Keratinocyte (primary cell): ENCODE measurements at regions not wholly inside any gene's neighbourhood (a gene's known extent, or its start where the extent isn't known, plus 50 kb on each side); places are given as distances from the start of the nearest gene placed in this dataset.

Experiments
- DNase-seq: peaks from one replicate; pipeline ENCODE4 v3.0.0-alpha.2; 2011; ENCODE audit warnings: low read depth, missing footprints, low spot score
- FAIRE-seq: peaks from 2 replicates; lab custom pipeline; 2011; peaks lifted over from hg19 to GRCh38; lab: Jason Lieb, UNC
- H2AFZ ChIP-seq: 2 replicates; pipeline ENCODE4 v1.6.0; 2012; ENCODE audit warnings: low read length, control low read depth, inconsistent platforms; ENCODE audit not compliant: control insufficient read depth
- H3K27ac ChIP-seq: 2 replicates; pipeline ENCODE4 v1.5.1; 2011; ENCODE audit warnings: low read length; ENCODE audit not compliant: control insufficient read depth, insufficient read depth
- H3K27me3 ChIP-seq: 3 replicates; pipeline ENCODE4 v1.6.0; 2011; ENCODE audit warnings: low read length; ENCODE audit not compliant: control insufficient read depth, insufficient read depth; ENCODE audit errors: extremely low read depth
- H3K36me3 ChIP-seq, 2 experiments: 2 replicates in 1 of 2; 3 replicates in 1 of 2; pipeline ENCODE4 v1.5.1; 2011; ENCODE audit warnings: low read length in 2 of 2, mild to moderate bottlenecking in 1 of 2; ENCODE audit not compliant: control insufficient read depth in 2 of 2, insufficient read depth in 2 of 2; ENCODE audit errors: extremely low read depth in 1 of 2
- H3K4me1 ChIP-seq: 3 replicates; pipeline ENCODE4 v1.5.1; 2011; ENCODE audit warnings: low read length; ENCODE audit not compliant: control insufficient read depth, insufficient read depth; ENCODE audit errors: extremely low read depth
- H3K4me2 ChIP-seq: 3 replicates; pipeline ENCODE4 v1.6.0; 2011; ENCODE audit warnings: low read depth, low read length; ENCODE audit not compliant: control insufficient read depth, insufficient read depth; ENCODE audit errors: extremely low read depth
- H3K4me3 ChIP-seq, 3 experiments: fragments of 200-600 bp in 1 of 3; sonication (generic) in 1 of 3; 2 replicates in 2 of 3; 3 replicates in 1 of 3; pipeline ENCODE4 v1.5.1; 2011 to 2016; ENCODE audit warnings: low read length in 3 of 3, mild to moderate bottlenecking in 3 of 3, control low read depth in 2 of 3, inconsistent platforms in 1 of 3, low read depth in 1 of 3, mixed read lengths in 1 of 3, mixed run types in 1 of 3, moderate library complexity in 1 of 3; ENCODE audit not compliant: control insufficient read depth in 2 of 3, insufficient read depth in 2 of 3; ENCODE audit errors: extremely low read depth in 1 of 3
- H3K79me2 ChIP-seq: 2 replicates; pipeline ENCODE4 v1.6.0; 2012; ENCODE audit warnings: low read length; ENCODE audit not compliant: control insufficient read depth, insufficient read depth
- H3K9ac ChIP-seq: 3 replicates; pipeline ENCODE4 v1.6.0; 2011; ENCODE audit warnings: low read length; ENCODE audit not compliant: control insufficient read depth, insufficient read depth; ENCODE audit errors: extremely low read depth
- H3K9me1 ChIP-seq: 3 replicates; pipeline ENCODE4 v1.6.0; 2011; ENCODE audit warnings: low read length; ENCODE audit not compliant: control insufficient read depth, insufficient read depth; ENCODE audit errors: extremely low read depth
- H3K9me3 ChIP-seq: 2 replicates; pipeline ENCODE4 v1.5.1; 2012; ENCODE audit warnings: low read depth, low read length; ENCODE audit not compliant: control insufficient read depth
- H4K20me1 ChIP-seq: 3 replicates; pipeline ENCODE4 v1.6.0; 2011; ENCODE audit warnings: low read length; ENCODE audit not compliant: control insufficient read depth, insufficient read depth; ENCODE audit errors: extremely low read depth
- CTCF ChIP-seq, 3 experiments: IDR thresholded peaks in 1 of 3; conservative IDR thresholded peaks in 1 of 3; optimal IDR thresholded peaks in 1 of 3; 2 replicates in 2 of 3; 3 replicates in 1 of 3; pipeline versions ENCODE3 to v1.5.1; 2011; ENCODE audit warnings: low read length in 3 of 3, mild to moderate bottlenecking in 3 of 3, moderate library complexity in 2 of 3, control low read depth in 1 of 3, inconsistent platforms in 1 of 3; ENCODE audit not compliant: insufficient read depth in 2 of 3; ENCODE audit errors: extremely low read depth in 1 of 3
- EZH2 ChIP-seq: IDR thresholded peaks from one replicate; pipeline ENCODE4 v1.6.1; 2012; ENCODE audit warnings: inconsistent platforms, mild to moderate bottlenecking, low read length, moderate library complexity
- dilution Hi-C: fragments of 300-500 bp; cut with MboI; formaldehyde crosslinking; loops from one replicate; pipeline ENCODE4 v1.7.0; 2020; ENCODE audit warnings: low sequenced_read_pairs; ENCODE audit not compliant: extremely low pct_ligation_motif_present

- Histone ChIP-seq H3K4me2 (no peak overlapping the region), H3K4me1 (no peaks in the 10 kb centered on the region), H3K4me3 (no peak overlapping the region), H3K27ac (no peak overlapping the region), H3K9ac (no peak overlapping the region), H3K9me3 (no peaks in the 10 kb centered on the region), H3K27me3 (peaks cover 7% of the 10 kb centered on the region), H4K20me1 (no peaks in the 10 kb centered on the region), H3K79me2 (no peaks in the 10 kb centered on the region), H2AFZ (no peak overlapping the region), H3K9me1 (no peaks in the 10 kb centered on the region), H3K36me3 (no peaks in the 10 kb centered on the region)
- no peak for TF ChIP-seq CTCF (optimal IDR thresholded peaks at IDR 0.05 in 1 of 3, IDR thresholded peaks at IDR 0.05 in 1 of 3, conservative IDR thresholded peaks at IDR 0.05 in 1 of 3; ENCODE audit: extremely low read depth in 1 of 3, insufficient read depth in 2 of 3, low read length in 3 of 3)
- TF ChIP-seq EZH2: no peak
- no peak for FAIRE-seq
- dilution Hi-C loops: loop anchor here (25.0 kb wide), 1 partner anchor 153 kb away; no protein-coding TSS in a partner anchor
- DNase-seq: no peak
These were observed 110.6 kb upstream of the COL1A2 start for GRCh38 chr7:94284104-94284503.

- no peaks in the 10 kb centered on the region for H3K9me1 ChIP-seq
- DNase-seq (no peak), FAIRE-seq (no peak)
- H4K20me1 ChIP-seq: no peaks in the 10 kb centered on the region
- no peak overlapping the region for H3K27ac ChIP-seq
- no peaks in the 10 kb centered on the region for H3K79me2 ChIP-seq
- peaks cover 7% of the 10 kb centered on the region for H3K27me3 ChIP-seq
- no peak for TF ChIP-seq EZH2
- no peak for TF ChIP-seq CTCF (optimal IDR thresholded peaks at IDR 0.05 in 1 of 3, IDR thresholded peaks at IDR 0.05 in 1 of 3, conservative IDR thresholded peaks at IDR 0.05 in 1 of 3; ENCODE audit: extremely low read depth in 1 of 3, insufficient read depth in 2 of 3, low read length in 3 of 3)
- no peak overlapping the region for H3K4me2 ChIP-seq
- dilution Hi-C loops: loop anchor here (25.0 kb wide), 1 partner anchor 151 kb away; no protein-coding TSS in a partner anchor
- H2AFZ ChIP-seq: no peak overlapping the region
- no peak overlapping the region for H3K4me3 ChIP-seq
- no peaks in the 10 kb centered on the region for H3K4me1 ChIP-seq
- no peaks in the 10 kb centered on the region for H3K36me3 ChIP-seq
- no peaks in the 10 kb centered on the region for H3K9me3 ChIP-seq
- no peak overlapping the region for H3K9ac ChIP-seq
These were observed 108.6 kb upstream of the COL1A2 start for GRCh38 chr7:94286111-94286510.
